HG03432 (cell line): ENCODE measurements at regions not wholly inside any gene's neighbourhood (a gene's known extent, or its start where the extent isn't known, plus 50 kb on each side); places are given as distances from the start of the nearest gene placed in this dataset.

ENCODE experiments used
- ATAC-seq: cut with Tn5 transposase; IDR thresholded peaks from one replicate; pipeline ENCODE4 v1.9.1; 2021; ENCODE audit warnings: mild to moderate bottlenecking, moderate library complexity; ENCODE audit not compliant: unreplicated experiment

GRCh38 chr18:77815666-77816338 is 566.2 kb downstream of the GALR1 start:
- ATAC-seq = no peak

GRCh38 chr18:77818328-77818727 is 568.7 kb downstream of the GALR1 start:
- no peak for ATAC-seq

DNA sequence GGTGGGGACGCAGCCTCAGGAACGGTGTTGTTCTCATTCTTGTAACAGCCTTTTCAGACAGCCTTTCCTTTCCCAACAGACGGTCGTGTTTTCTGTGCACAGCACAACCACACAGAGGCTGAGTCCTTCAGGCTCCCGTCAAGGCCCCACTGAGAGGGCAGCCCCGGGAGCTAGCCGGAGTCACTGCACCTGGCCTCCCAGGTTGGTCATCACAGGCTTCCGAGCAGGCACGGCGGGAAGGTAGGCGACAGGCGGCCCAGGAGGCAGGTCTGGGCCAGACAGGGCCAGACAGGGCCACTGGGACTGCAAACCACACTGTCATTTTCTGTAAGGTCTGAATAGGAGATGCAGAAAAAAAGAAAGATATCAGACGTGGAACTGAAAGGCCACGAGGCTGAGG is 570.8 kb downstream of the GALR1 start:
- no peak for ATAC-seq

DNA sequence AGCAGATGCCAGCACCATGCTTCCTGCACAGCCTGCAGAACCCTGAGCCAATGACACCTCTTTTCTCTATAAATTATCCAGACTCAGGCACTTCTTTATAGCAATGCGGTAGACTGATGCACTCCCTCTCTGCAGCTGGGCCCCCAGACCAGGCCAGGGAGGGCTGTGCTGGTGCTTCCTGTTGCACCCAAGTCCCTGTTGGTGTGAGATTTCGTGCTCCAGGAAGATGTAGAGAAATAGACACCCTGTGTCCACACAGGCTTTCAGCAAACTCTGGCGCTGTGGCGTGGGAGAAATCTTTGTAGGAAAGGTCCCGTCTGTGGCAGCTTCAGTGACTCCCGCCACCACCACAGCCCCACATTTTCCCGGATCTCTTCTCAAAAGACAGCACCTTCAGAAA is 572.2 kb downstream of the GALR1 start:
- no peak for ATAC-seq

DNA sequence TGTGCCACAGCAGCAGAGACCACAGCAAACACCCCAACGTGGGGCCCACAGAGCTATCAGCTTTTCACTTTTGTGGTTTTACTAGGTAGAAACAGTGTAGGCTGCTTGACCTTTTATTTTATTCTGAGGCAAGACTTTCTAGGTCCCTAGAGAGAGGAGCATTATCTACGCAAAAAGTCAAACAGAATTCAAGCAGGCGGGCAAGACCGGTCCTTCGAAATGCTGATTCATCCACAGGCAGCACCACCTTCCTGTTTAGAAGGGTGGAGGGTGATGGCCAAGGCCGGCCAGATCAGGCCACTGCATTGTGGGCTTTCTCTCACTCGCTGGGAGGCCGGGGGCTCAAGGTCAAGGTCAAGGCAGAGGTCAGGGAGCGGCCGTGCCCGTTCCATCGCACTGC is 573.0 kb downstream of the GALR1 start:
- ATAC-seq = no peak

- ATAC-seq = no peak
Observed at GRCh38 chr18:77833807-77834206, 584.2 kb downstream of the GALR1 start.

DNA sequence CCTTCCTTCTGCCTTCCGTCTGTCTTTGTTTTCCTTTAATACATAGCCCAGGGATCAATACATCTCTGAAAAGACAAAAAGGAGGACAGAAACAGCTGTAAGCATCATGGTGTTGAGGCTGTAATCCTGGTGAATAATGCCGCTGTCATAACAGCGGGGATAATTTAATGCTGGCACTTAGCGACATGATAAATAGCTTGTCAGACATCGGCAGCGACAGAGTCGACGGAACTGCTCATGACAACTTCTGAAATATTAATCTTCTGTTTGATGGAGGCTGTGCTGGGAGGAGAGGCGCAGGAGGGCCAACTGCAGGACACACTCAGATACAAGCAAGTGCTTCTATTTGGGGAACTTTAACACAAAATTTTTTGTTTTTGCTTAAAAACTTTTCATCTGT is 602.2 kb downstream of the GALR1 start:
- ATAC-seq = no peak

- ATAC-seq = no peak
Observed at GRCh38 chr18:77853859-77854258, 604.2 kb downstream of the GALR1 start.

DNA sequence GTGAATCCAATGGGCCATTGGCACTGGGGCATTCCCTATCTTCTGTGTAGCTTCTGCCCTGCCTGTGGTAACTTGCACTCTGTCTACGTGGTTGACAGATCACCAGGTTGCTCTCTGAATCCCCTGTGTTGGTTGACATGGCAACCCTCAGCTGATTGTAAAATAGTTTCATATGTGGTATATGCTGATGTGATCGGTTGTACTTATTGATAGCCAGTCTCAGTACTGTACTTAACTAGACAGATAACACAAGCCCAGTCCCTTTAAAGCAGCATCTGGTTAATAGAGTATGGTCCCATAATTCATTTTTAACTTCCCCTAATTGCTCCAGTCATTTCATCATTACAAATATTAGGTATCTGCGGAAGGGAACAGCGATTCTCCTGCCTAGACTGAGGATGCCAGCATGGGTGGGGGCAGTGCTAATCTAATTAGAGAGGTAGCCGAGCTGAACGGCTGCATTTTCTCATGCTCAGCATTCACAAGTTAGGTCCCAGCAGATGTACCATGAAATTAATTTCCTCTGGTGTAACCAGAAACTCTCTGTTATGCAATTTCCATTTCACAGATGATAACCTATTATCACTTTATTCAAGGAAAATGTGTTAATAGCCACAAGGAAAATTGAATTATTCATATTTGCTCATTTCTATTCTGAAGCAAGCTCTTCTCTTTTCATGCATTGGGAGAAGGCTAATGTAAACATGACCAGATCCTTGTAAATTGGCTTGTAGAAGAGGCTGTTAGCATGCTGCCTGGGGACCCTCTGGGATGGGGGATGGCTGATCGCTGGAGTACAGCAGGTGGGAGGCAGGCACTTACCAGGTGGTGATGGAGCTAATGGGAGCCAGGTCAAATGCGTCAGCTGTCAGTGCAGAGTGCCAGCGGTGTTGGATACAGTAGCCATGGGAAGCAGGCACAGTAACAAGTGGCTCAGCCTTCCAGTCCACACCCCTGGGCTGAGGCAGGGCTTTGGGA is 608.3 kb downstream of the GALR1 start:
- ATAC-seq = no peak

- no peak for ATAC-seq
Observed at GRCh38 chr18:77859634-77860033, 610.0 kb downstream of the GALR1 start.

GRCh38 chr18:77862066-77862757 is 612.6 kb downstream of the GALR1 start:
- no peak for ATAC-seq

GRCh38 chr18:77865853-77866252 is 616.2 kb downstream of the GALR1 start:
- ATAC-seq = no peak

DNA sequence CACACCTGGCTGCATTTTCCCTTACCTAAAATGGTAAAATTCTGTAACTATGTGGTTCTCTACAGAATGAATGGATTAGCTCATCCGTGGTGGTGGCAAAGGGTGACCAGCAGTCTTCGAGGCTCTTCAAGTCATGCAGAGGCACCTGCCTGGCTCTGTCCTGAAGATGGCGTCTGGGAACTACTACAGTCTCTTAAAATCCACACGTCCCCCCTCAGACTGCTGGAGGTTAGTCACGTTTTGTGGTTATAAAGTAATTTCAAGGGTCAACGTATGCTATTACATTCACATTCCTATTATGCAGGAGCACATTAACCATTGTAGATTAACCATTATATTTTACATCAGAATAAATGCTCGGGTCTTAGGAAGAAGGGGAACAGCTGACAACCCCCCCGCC is 616.7 kb downstream of the GALR1 start:
- ATAC-seq = no peak

DNA sequence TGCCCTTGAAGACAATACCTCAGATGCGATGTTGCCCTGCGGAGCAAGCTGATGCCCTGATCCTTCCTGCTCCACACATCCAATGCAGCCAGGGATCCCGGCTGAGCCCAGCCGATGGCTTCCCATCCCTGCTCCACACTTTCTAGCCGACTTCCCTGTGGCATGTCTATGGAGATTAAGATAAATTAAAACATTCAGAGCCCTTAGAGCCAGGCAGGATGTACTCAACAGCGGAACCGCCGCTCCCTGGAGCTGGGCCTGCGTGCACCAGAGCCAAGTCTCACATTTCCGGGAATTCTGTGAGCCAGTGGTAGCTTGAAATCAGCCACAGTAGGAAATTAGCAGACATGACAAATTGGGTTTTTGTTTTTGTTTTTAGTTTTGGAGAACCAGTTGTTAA is 620.6 kb downstream of the GALR1 start:
- ATAC-seq = no peak

GRCh38 chr18:77870894-77871293 is 621.2 kb downstream of the GALR1 start:
- no peak for ATAC-seq

DNA sequence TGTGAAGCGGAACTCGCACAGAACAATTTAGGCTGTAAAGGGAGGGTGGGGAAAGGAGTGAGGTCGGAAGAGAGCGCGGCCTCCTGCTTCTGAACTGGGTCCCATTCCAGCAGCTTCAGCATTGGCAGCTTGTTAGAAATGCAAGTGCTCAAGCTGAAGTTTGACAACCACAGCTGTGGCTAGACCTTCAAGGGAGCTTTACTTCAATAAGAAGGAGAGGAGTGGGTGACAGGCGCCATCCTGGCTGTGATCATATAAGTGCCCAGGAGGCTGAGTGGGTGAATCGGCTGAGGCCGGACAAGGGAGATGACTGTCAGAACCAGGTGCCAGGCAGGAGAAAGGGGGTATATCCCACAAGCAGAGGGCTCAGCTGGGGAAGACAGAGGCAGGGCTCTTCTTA is 622.5 kb downstream of the GALR1 start:
- ATAC-seq = no peak

DNA sequence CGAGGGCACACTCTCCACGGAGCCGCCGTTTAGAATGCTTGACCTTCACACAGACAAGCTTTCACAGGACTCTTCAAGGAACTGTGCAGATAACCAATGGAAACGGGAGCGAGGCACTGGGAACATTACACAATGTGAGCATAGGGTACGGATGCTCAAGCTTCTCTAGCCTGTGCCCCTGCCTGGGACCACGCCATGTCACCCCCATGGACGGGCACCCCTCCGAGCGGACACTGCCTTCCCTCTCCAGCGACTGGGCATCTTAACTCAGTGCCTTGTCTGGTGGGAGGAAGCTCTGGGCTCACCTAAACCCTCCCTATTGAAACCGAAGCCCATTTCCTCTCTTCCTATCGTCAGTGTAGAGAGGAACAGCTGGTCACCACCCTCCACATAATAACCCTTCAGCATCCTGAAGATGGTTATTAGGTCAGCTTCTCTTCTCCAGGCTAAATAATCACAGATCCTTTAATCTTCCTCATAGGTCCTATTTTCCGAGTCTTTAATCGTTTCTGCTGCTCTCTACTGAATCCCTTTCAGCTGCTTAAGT is 626.7 kb downstream of the GALR1 start:
- ATAC-seq = no peak

- ATAC-seq = no peak
Observed at GRCh38 chr18:77879829-77880228, 630.2 kb downstream of the GALR1 start.

DNA sequence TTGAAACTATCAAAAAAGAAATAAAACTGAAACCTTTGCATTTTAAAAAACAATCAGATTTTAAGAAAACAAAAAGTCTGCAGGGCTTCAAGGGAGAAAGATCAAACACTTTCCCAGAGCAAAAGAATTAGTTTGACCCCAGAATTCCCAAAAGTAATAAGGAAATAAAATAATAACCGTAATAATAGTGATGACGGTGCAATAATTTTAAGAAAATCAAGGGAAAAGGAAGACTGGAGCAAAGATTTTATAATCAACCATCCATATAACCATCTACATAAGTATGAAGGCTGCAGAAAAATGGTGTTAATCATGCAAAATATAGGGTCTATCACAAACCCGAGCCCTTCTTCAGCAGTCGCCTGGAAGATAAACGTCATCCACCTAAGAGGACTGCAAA is 634.8 kb downstream of the GALR1 start:
- ATAC-seq = no peak

DNA sequence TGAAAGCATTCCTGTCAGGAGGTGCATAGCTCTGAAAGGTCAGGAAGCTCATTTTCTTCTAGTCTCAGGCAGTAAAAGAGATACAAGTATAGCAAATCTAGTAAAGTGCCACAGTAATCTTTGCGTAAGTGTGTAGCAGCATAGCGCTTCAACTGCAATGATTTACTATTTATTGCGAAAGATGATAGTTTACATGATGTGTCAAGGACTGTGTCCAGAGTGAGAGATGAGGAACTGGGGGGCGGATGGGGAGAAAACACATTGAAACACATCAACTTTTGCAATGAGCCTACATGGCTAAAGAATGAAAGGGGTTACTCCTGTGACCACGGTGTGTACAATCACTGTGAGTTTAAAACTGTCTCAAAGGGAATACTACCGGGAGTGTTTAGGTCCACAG is 644.4 kb downstream of the GALR1 start:
- no peak for ATAC-seq

DNA sequence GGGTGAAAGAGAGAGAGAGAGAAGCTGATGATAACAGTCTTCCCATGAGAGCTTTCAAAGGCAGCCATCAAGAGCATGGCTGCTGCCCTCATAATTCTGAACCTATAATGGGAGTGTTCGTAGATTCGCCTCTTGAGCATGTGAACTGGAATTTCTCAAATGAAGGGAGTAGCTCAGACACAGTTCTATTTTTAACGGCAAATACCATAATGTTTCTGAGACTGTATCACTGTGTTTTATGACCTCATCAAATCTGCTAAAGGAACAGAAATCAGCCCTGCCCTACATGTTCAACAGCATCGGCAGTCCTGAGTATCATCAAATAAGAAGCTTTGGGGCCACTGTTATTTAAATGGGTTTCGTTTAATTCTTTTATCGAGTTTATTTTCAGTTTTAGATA is 645.6 kb downstream of the GALR1 start:
- no peak for ATAC-seq
